HG02840 (cell line): ENCODE measurements at regions not wholly inside any gene's neighbourhood (a gene's known extent, or its start where the extent isn't known, plus 50 kb on each side); places are given as distances from the start of the nearest gene placed in this dataset.
"Not testable (repeated sequence)": the region's sequence is repeated elsewhere in the genome, so short reads cannot be mapped to it uniquely, and the experiment has no call there.

Experiments
- ATAC-seq: cut with Tn5 transposase; IDR thresholded peaks from one replicate; pipeline ENCODE4 v1.9.1; 2021; ENCODE audit warnings: mild to moderate bottlenecking, moderate library complexity, moderate number of reproducible peaks; ENCODE audit not compliant: unreplicated experiment, low FRiP score

GRCh38 chr2:215635071-215635787, 199.4 kb upstream of the FN1 start:
- ATAC-seq = no peak

GRCh38 chr2:215633360-215633759, 197.5 kb upstream of the FN1 start:
- ATAC-seq = no peak

GRCh38 chr2:215631696-215632095, 195.8 kb upstream of the FN1 start:
- ATAC-seq = no peak

DNA sequence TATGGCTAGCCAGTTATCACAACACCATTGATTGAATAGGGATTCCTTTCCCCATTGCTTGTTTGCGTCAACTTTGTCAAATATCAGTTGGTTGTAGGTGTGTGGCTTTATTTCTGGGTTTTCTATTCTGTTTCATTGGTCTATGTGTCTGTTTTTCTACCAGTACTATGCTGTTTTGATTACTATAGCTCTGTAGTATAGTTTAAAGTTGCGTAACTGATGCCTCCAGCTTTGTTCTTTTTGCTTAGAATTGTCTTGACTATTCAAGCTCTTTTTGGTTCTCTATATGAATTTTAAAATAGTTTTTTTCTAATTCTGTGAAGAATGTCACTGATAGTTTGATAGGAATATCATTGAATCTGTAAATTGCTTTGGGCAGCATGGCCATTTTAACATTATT, 194.9 kb upstream of the FN1 start:
- not testable (repeated sequence) for ATAC-seq

DNA sequence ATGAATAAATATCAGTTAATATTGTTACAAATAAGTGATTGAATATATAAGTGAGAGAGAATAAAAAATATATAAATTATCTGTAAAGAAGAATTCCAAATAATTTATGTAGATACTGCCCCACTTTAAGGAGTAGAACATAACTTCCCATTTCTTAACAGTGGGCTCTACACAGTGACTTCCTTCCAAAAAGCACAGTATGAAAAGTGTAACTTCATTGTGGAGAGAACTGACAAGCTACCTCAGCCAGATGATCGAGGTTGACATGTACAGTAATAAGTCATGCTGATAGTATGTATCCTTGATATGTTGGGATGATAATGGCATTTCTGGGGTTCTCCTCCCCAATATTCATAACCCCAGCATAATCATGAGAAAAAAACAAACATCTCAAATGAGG, 191.9 kb upstream of the FN1 start:
- ATAC-seq = no peak

- no peak for ATAC-seq
Measured at GRCh38 chr2:215626812-215627281, 191.0 kb upstream of the FN1 start.

GRCh38 chr2:215626063-215626462, 190.2 kb upstream of the FN1 start:
- ATAC-seq = no peak

DNA sequence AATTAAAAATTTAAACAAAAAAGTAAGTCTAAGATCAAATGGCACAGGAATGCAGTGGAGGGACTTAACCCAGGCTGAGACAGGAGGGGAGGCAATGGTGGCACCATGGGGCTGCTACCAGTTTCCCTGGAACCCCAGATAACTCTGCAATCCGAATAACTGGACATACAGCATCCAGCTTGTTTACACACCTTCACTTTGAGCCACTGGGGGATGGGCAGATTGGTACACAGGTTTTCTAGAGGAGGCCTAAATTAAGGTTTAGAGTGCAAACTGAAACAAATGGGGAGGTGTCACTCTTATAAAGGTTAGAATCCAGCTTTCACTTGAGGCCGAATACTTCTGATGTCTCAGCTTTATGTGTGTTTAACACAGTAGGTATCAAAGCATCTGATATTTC, 189.3 kb upstream of the FN1 start:
- no peak for ATAC-seq

GRCh38 chr2:215624423-215624829, 188.6 kb upstream of the FN1 start:
- no peak for ATAC-seq

- no peak for ATAC-seq
Measured at GRCh38 chr2:215622837-215623236, 187.0 kb upstream of the FN1 start.

DNA sequence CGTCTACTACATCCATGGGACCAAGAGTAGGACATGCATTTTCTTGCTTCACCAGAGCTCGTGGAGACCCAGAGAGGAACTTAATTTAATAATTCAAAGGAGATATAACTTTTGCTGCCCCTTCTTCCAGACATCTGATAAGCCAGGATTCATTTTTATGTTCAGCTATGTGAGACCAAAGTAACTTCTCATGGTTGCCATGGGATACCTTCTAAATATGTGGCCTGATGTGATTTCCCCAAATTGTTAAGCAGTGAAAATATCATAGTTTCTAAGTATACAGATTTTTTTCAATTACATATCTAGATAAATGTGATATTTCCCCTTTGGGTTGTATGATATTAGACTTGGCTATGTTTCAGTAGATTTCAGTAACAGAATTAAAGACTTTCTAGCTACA, 185.5 kb upstream of the FN1 start:
- ATAC-seq = no peak

DNA sequence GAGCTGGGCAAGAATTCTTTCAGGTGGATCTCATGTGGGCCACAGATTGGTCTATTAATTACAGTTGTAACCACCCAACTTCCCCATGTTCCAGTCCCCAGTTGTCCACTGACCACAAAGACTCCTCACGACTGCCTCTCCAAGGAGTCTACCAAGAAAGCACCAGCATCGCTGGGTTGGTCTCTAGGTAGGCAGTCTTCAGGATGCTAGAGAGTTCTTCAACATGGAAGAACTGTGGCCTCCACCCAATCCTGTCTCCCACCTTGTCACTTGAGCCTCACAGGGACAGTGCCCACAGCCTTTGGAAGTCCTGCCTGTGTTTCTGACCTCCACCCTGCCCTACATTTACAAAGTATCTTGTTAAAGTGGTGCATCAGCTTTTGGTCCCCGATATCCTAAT, 184.7 kb upstream of the FN1 start:
- ATAC-seq = no peak

DNA sequence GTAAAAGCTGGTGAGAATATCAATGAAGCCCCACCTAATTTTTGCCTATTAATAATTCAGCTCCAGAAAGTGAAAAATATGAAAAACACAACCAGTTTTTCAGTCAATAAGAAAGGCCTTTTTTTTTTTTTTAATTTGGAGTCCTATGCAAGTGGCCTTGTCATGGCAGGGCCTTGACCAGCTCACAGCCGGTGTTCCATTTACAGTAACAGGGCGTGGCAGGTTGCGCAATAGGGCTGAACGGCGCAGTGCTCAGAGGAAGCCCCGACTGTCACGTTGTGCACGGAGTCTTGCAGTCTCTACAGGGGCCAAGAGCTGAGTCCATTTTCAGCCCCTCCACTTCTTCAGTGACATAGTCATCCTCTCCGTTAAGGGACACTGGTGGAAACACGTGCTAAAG, 184.1 kb upstream of the FN1 start:
- ATAC-seq = no peak

- no peak for ATAC-seq
Measured at GRCh38 chr2:215619022-215619958, 183.4 kb upstream of the FN1 start.

- no peak for ATAC-seq
Measured at GRCh38 chr2:215618145-215618544, 182.3 kb upstream of the FN1 start.

DNA sequence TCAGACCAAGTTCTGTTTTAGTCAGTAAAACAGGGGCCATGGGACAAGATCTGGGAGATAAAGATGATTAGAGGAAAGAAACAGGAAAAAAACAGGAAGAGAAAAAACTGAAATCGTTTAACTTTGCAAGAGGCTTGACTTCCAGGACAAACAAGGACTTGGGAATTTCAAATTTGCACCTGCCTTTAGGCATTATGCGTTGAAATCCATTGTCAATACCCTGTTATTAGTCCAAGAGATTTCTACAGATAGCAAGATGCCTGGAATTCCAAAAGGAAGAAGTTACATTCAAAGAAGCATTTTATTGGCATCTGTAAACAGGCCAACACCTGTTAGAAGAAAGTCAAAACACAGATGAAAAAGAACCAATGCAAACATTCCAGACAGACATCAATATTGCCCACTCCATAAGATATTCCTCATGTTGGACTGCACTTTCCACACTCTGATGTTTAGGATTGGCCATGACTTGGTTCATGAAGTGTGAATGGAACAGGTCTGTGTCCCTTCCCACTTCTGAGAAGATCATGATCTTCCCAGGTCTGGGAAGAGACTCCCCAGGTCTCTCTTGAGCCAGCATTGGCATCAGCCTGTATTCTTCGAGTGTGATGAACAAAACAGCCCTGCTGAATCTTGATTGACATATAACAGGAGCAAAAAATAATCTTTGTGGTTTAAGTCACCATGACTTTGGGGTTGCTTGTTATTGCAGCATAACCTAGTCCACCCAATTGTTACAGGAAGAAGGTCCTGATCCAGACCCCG, 181.4 kb upstream of the FN1 start:
- no peak for ATAC-seq

DNA sequence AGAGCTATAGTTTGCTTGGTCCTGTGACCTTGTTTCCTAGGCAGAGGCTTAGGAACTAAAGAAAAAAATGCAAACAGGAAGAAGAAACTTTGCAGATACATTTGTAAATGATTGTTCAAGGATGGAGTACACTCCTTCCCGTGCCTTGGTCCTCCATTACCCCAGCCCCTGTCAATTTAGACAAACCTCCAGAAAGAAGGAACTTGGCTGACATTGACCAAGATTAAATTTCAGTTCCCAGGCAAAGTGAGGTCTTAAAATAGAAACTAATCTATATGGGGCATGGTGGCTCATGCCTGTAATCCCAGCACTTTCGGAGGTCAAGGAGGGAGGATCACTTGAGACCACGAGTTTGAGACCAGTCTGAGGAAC, 179.9 kb upstream of the FN1 start:
- ATAC-seq = no peak

- no peak for ATAC-seq
Measured at GRCh38 chr2:215615067-215615802, 179.4 kb upstream of the FN1 start.

DNA sequence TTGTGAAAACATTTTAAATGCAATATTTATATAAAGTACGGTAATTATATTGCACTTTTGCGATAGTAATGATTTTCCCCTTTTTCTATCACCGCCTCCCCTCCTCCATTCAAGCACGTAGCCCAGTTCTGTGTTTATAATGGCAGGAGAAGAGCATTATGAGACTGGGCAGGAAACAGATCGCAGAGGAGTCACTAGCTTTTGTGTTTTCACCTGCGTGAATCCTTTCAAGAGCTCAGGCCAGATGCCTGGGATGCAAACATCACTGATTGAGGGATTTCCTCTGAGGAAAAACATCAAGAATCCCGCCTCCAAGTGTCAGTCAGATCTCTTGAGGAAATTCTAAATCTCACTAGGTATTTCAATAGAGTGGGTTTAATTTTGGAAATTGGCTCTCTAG, 178.4 kb upstream of the FN1 start:
- no peak for ATAC-seq

- no peak for ATAC-seq
Measured at GRCh38 chr2:215613888-215614287, 178.0 kb upstream of the FN1 start.
